Caco-2 (cell line): ENCODE measurements at regions not wholly inside any gene's neighbourhood (a gene's known extent, or its start where the extent isn't known, plus 50 kb on each side); places are given as distances from the start of the nearest gene placed in this dataset. TPM values are rescaled to one million over a fixed set of nuclear protein-coding genes. Genes with fewer than 3 reads are reported as not detected.

ENCODE experiments used
- microRNA-seq: library from miRNA; unstranded; fragments of <30 nt; microRNA quantifications from one replicate; pipeline ENCODE4 v1.2.0, GENCODE V29; 2022

Small RNA genes in the stretch of these regions (microRNA-seq; reads per million reads assigned to microRNA genes)
- not detected for gene MIR6080
